ENCODE measurements at regions not wholly inside any gene's neighbourhood (a gene's known extent, or its start where the extent isn't known, plus 50 kb on each side); places are given as distances from the start of the nearest gene placed in this dataset.

GRCh38 chr6:156174031-156174890 is 602.9 kb upstream of the ARID1B start:
- FAIRE-seq (no peak), DNase-seq (ENCODE audit: insufficient read length, low spot score) (no peak)

GRCh38 chr6:156169371-156169770 is 607.8 kb upstream of the ARID1B start:
- FAIRE-seq (no peak), DNase-seq (ENCODE audit: insufficient read length, low spot score) (no peak)

DNA sequence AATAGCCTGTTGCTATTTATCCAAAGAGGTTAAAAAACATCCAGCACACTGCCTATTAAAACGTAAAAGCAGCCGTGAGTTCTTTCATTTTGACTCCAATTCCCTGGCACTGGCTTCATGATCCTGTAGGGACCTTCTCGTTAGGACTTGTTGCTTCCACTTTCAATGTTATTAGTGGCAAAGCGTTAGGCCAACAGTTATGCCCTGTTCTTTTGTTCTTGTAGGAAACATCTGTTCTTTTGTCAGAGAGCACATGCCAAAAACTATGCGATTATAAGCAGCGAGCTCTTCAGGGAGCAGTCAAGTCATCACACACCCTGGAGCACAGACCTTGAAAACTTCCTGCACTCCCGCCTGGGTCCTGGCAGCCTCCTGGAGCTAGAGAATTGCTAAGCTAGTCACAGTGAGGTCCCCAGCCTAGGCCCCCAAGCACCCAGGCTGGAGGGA is 609.5 kb upstream of the ARID1B start:
- no peak for FAIRE-seq
- no peak for DNase-seq (ENCODE audit: insufficient read length, low spot score)

DNA sequence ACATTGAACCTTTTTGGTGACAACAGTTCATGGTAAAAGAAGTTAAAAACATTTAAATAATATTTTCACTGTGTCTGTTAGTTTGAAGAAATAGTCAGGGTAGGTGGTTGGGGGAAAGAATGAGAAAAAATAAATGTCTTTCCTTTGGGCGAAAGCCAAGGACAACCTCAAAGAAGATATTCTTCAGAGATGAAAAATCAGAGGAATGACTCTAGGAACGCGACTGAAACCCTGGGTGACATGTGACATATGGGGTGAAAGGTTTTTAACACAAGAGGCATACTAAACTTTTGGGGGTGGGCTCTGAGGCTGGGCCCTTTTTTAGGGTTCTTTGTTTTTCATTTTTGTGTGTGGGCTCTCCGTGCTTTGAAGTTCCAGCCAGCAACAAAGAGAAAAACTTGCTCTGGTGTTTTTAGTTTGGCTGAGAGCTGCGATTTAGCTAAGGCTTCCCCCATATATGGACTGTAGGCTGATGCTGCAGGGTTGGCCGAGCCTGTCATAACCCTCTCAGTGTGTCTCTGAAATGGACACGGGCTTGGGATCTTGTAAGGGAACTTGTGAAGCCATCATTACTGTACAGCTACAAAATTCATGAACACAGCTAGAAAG is 610.1 kb upstream of the ARID1B start:
- FAIRE-seq = no peak
- DNase-seq (ENCODE audit: insufficient read length, low spot score) = no peak

GRCh38 chr6:156166093-156166492 is 611.1 kb upstream of the ARID1B start:
- no peak for FAIRE-seq
- DNase-seq (ENCODE audit: insufficient read length, low spot score) = no peak

DNA sequence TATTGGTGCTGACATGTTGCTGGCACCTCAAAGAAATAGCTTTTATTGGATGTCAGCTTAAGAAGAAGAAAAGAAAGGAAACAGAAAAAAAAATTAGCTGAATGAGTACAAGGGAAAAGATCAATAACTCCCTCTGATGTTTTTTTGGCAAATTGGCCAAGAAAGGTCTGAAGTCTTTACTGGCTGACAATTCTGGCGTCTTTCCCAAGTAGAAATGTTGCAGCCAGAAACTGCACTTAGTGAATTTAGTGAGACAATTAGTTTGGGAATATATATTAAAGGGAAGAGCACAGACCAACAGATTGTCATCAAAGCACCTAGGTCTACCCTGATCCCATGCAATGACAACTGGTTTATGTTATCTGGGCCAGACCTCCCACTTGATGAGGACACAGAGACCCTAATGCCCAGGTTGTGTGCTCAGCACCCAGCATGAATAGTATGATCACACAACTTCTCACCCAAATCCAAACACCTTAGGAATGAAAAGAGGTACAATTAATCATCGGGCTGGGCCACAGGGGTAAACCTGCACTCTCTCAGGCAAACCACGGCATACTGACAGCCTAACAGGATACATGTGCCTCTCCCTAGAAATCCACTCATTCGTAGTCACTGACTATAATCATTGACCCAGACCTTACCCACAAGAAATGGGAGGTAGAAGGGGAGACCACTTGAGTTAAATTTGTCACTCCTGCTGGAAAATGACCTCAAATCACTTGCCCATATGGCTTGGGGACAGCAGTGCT is 612.3 kb upstream of the ARID1B start:
- DNase-seq (ENCODE audit: insufficient read length, low spot score) = no peak
- FAIRE-seq = no peak

- no peak for FAIRE-seq
- no peak for DNase-seq (ENCODE audit: insufficient read length, low spot score)
Observed at GRCh38 chr6:156163311-156163710, 613.9 kb upstream of the ARID1B start.

- FAIRE-seq (no peak), DNase-seq (ENCODE audit: insufficient read length, low spot score) (no peak)
Observed at GRCh38 chr6:156161471-156161870, 615.7 kb upstream of the ARID1B start.

DNA sequence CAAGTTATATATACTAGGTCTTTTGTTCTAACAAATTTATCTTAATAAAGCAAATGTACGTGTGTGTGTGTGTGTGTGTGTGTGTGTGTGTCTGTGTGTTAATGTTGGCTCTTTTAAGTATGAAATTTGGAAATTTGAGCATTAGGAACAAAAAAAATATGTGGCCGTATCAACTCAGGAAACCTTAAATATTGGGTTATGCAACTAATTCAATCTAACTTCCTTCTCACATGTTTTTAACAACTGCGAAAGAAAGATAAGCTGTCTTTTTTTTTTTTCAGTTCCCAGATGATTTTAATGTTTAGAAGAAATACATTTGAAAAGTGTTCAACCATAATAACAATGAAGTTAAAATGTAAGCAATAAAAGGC is 616.4 kb upstream of the ARID1B start:
- FAIRE-seq (no peak), DNase-seq (ENCODE audit: insufficient read length, low spot score) (no peak)

DNA sequence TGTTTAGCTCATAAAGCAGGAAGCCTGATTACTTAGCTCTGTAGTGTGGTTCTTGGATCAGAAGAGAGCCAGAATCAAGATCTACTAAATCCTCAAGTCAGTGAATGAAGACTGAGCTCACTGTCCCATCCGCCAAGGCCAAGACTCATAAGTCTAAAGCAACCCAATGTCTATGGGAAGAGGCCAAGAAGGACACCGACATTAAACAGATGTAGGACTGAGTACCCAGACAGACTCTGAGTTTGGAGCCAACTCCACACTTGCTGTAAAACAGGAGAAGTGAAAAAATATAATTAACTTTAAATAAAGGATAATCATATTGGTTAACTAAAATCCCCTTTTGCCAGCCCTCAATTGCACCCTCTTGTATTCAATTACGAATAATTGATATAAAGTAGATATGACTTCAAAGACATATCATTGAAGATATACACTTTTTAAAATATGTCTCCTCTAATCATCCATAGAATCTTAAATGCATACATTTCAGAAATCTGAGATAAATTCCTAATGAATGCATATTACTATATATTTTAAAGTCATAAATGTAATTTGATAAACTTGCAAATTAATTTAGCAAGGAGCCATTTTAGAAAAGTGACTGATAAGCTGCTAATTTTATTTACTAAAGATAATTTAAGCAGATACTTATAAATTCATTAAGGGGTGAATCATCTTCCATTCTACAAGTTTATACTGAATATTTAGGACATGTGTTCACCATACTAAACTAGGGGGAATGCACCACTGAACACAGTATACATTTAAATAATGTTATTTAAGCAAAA is 617.0 kb upstream of the ARID1B start:
- FAIRE-seq (no peak), DNase-seq (ENCODE audit: insufficient read length, low spot score) (no peak)

DNA sequence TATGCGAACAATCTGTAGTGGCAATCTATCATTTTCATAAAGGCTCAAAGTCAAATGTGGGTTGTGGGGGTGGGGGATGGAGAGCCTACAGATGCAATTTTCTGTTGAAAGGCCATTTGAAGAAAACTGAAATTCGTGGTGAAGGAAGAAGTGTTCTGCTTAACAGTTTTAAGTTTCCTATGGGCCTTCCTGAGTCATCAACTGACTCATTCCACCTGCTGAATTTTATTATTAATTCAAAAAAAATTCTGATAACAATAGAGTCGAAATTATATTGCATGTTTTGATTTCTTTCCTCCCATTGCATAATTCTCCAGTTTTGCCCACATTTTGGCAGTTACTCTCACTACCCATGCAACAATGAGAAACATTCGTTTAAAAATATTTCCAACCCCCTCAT is 622.3 kb upstream of the ARID1B start:
- no peak for FAIRE-seq
- DNase-seq (ENCODE audit: insufficient read length, low spot score) = no peak

DNA sequence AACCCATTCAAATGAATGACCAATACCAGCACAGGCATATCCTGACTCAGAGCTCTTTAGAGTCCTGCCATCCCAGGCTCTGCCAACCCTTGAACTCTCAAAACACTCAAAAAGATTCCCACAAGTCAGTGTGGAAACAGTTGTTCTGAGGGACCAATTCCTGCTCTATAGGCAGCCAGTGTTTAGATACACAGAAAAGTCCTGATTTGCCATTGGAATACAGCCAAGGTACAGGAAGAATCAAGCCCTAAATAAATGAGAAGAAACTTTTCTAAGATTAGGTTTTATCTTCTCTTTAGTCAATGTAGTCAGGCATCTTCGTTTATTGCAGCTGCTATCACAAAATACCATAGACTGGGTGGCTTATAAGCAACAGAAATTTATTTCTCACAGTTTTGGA is 626.8 kb upstream of the ARID1B start:
- no peak for DNase-seq (ENCODE audit: insufficient read length, low spot score)
- FAIRE-seq = no peak

DNA sequence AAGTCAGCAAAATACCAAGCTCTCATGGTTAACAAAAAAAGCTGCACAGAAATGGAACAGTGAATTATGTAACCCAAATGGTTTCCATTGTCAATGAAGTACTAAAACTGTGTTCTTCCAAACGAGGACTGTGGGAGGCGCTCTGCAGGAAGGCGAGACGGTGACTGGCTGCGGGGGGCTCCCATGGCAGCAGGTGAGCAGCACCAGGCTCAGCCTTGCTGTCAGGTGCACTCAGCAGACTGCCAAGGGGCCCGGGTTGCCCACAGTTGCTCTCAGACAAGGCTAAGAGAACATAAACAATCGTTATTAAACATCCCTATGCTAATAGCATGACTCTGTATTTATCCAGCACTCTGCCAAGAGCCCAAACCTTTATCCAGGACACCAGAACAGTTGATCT is 630.3 kb upstream of the ARID1B start:
- FAIRE-seq (no peak), DNase-seq (ENCODE audit: insufficient read length, low spot score) (no peak)

GRCh38 chr6:156131221-156131903 is 645.8 kb upstream of the ARID1B start:
- no peak for DNase-seq (ENCODE audit: insufficient read length, low spot score)
- FAIRE-seq = no peak

- no peak for DNase-seq (ENCODE audit: insufficient read length, low spot score)
- FAIRE-seq = no peak
Observed at GRCh38 chr6:156126535-156126934, 650.6 kb upstream of the ARID1B start.

DNA sequence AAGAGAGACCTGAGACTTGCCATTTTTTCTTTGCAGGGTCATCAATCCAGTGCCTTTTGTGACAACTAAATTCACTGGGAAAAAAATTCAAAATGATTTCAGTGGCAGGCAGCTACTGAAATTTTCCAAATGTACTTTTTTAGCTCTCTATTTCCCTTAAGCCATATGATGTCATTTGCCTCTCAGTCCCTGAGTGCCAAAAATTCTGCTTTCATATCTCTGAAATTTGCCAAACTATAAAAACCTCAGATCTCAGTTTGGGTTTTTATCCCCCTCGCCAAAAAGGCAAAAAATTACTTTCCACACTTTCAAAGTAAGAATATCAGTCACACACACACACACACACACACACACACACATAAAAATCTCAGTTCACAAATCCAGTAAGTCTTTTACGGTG is 651.3 kb upstream of the ARID1B start:
- no peak for FAIRE-seq
- DNase-seq (ENCODE audit: insufficient read length, low spot score) = no peak

DNA sequence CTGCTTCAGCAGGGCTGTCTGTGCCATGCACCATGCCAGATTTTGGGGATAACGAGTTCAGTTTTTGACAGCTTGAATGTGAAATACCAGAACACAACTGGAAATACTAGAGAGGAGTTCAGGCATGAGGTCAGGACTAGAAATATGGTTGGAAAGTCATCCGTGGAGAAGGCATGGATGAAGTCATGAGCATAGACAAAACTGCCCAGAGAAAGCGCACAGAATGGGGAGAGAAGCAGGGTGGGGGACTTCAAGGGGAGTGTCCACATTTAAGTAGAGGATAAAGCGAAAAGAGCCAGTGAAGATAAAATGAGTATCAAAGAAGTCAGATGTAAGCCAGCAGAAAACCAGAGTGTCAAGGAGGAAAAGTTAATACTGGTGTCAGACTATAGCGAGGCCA is 653.4 kb upstream of the ARID1B start:
- DNase-seq (ENCODE audit: insufficient read length, low spot score) (no peak), FAIRE-seq (no peak)

GRCh38 chr6:156121973-156122372 is 655.2 kb upstream of the ARID1B start:
- DNase-seq (ENCODE audit: insufficient read length, low spot score) (no peak), FAIRE-seq (no peak)

DNA sequence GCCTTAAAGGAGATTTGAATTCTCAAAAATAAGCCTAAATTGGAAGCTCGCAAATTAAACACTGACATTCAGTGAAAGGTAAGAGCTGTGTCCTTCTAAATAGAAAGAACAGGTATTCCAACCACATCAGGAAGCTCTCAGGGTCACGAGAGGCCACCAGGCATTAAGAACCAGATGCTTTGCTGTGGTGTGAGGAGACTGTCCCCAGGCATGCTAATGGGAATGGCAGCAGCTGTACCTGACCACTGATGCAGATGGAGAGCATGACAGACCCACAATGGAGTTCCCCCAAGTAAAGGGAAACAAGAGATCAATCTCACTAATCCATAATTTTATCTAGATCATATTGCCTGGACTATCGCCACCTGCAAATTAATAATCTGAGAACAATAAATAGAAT is 658.9 kb upstream of the NOX3 start:
- FAIRE-seq = no peak
- no peak for DNase-seq (ENCODE audit: insufficient read length, low spot score)

DNA sequence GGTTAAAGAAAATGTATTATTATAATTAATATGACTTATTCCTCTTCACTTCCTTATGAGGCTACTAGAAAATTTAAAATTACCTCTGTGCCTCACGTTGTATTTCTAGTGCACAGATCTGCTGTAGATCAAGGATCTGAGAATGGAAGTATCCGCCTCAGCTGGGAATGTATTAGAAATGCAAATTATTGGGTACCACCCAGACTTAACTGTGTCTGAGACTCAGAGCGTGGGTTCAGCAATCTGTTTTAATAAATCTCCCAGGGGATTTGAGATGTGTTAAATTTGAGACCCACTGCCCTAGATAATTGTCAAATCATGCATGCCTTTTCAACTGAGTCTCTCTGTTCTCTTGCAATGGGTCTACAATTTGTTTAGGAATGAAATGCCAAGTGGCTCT is 658.0 kb upstream of the NOX3 start:
- FAIRE-seq (no peak), DNase-seq (ENCODE audit: insufficient read length, low spot score) (no peak)
